ENCODE measurements at regions not wholly inside any gene's neighbourhood (a gene's known extent, or its start where the extent isn't known, plus 50 kb on each side); places are given as distances from the start of the nearest gene placed in this dataset.

DNA sequence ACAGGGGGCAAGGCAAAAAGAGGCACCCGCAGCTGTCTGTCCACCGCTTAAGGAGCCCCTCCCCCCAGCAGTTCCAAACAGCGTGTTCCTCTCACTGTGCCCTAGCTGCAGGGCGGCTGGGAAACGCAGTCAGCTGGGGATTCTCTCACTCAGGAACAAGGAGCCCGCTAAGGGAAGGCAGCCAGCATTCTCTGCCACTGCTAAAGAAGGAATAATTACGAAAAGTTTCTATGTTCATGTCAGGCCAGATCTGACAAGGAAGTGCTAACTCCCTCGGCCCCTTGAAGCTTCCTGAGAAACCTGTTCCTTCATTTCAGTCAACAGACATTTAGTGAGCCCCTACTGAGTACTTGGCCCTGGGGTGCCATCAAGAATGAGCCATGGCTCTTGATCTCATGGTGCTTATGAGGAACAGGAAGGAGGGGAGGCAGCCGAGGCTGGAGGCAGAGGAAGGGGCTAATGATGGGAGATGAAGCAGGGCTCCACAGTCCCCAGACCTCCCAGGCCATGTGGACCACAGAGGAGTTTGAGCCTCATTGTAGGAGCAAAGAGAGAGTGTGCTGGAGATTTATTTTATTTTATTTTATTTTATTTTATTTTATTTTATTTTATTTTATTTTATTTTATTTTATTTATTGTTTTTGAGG lies 101.7 kb upstream of the PMEPA1 start:
- H2AK9ac ChIP-seq (replicated peaks; ENCODE audit: low read depth, low read length, poor library complexity), result no peak overlapping the region
- H2BK5ac ChIP-seq (ENCODE audit: low read depth, low read length, poor library complexity, severe bottlenecking), result no peak overlapping the region
- intact Hi-C loops (cut with micrococcal nuclease), result no loop called here
- H3K27me3 ChIP-seq (ENCODE audit: control insufficient read depth, insufficient read depth, low read length), result peaks cover 16% of the 10 kb centered on the region
- H3K9ac ChIP-seq (ENCODE audit: low read depth, low read length), result no peak overlapping the region
- no peak overlapping the region for H2BK120ac ChIP-seq (ENCODE audit: low read depth, low read length)
- TF ChIP-seq CEBPB (IDR thresholded peaks at IDR 0.05; ENCODE audit: low read depth, low read length) (no peak), MAZ (IDR thresholded peaks at IDR 0.05; ENCODE audit: borderline replicate concordance, low read depth, low read length) (no peak), BHLHE40 (IDR thresholded peaks at IDR 0.05; ENCODE audit: low read depth, low read length) (no peak), FOS (IDR thresholded peaks at IDR 0.05; ENCODE audit: low read depth, low read length) (no peak), RAD21 (IDR thresholded peaks at IDR 0.05; ENCODE audit: low read length) (no peak), USF2 (IDR thresholded peaks at IDR 0.05; ENCODE audit: low read depth, low read length) (no peak), NFE2L2 (IDR thresholded peaks at IDR 0.05; ENCODE audit: low read depth, low read length) (no peak), MXI1 (IDR thresholded peaks at IDR 0.05; ENCODE audit: borderline replicate concordance, low read depth, low read length) (no peak), POLR2A (IDR thresholded peaks at IDR 0.05; ENCODE audit: low read depth, low read length) (no peak)
- TF ChIP-seq, protein P1, sequence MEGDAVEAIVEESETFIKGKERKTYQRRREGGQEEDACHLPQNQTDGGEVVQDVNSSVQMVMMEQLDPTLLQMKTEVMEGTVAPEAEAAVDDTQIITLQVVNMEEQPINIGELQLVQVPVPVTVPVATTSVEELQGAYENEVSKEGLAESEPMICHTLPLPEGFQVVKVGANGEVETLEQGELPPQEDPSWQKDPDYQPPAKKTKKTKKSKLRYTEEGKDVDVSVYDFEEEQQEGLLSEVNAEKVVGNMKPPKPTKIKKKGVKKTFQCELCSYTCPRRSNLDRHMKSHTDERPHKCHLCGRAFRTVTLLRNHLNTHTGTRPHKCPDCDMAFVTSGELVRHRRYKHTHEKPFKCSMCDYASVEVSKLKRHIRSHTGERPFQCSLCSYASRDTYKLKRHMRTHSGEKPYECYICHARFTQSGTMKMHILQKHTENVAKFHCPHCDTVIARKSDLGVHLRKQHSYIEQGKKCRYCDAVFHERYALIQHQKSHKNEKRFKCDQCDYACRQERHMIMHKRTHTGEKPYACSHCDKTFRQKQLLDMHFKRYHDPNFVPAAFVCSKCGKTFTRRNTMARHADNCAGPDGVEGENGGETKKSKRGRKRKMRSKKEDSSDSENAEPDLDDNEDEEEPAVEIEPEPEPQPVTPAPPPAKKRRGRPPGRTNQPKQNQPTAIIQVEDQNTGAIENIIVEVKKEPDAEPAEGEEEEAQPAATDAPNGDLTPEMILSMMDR (conservative IDR thresholded peaks at IDR 0.05; ENCODE audit: low read depth, low read length), result no peak
- no peak overlapping the region for H4K5ac ChIP-seq (ENCODE audit: low read depth, low read length)
- H2BK20ac ChIP-seq (ENCODE audit: low read depth, low read length), result no peak overlapping the region
- no peak overlapping the region for H3K4ac ChIP-seq (ENCODE audit: low read depth, low read length)
- H3K79me1 ChIP-seq (ENCODE audit: low read depth in 1 of 2, low read length in 2 of 2), result no peaks in the 10 kb centered on the region
- BruUV-seq (replicated peaks), result no TSS peak
- H4K20me1 ChIP-seq (ENCODE audit: insufficient read depth, low read length), result no peaks in the 10 kb centered on the region
- no peak overlapping the region for H3K56ac ChIP-seq (ENCODE audit: extremely low read depth, insufficient read depth, low read length)
- CTCF ChIA-PET, result no interaction called here
- POLR2A ChIA-PET (ENCODE audit: unreplicated experiment), result no interaction called here
- H3K9me3 ChIP-seq (ENCODE audit: control insufficient read depth, insufficient read depth, low read length), result no peaks in the 10 kb centered on the region
- dilution Hi-C loops (cut with HindIII; ENCODE audit: low sequenced_read_pairs, unreplicated experiment), result no loop called here
- H2AFZ ChIP-seq (replicated peaks; ENCODE audit: low read length, poor library complexity), result peak overlapping the region; percentile 78
- H3K23ac ChIP-seq (ENCODE audit: low read depth, low read length), result no peak overlapping the region
- H4K91ac ChIP-seq (ENCODE audit: insufficient read depth, low read depth, low read length), result no peak overlapping the region
- no peak overlapping the region for H2BK15ac ChIP-seq (ENCODE audit: low read depth, low read length)
- no peaks in the 10 kb centered on the region for H3K36me3 ChIP-seq (ENCODE audit: control insufficient read depth, insufficient read depth, low read length)
- H3K4me3 ChIP-seq (ENCODE audit: insufficient read depth, low read depth, low read length), result no peak overlapping the region
- H3K4me2 ChIP-seq (ENCODE audit: low read depth, low read length), result no peak overlapping the region
- H4K8ac ChIP-seq (ENCODE audit: low read depth in 2 of 2, low read length in 2 of 2), result no peak overlapping the region
- H3K9me1 ChIP-seq (ENCODE audit: insufficient read depth, low read length), result no peaks in the 10 kb centered on the region
- no peak overlapping the region for H2AK5ac ChIP-seq (ENCODE audit: low read depth, low read length)
- no peak for DNase-seq
- H3K18ac ChIP-seq (ENCODE audit: low read depth, low read length), result no peak overlapping the region
- H3K4me1 ChIP-seq (ENCODE audit: control insufficient read depth, insufficient read depth, low read length), result no peaks in the 10 kb centered on the region
- H3K27ac ChIP-seq (ENCODE audit: insufficient read depth, low read length), result no peak overlapping the region
- in situ Hi-C loops (cut with MboI; ENCODE audit: low sequenced_read_pairs), result no loop called here
- ATAC-seq (ENCODE audit: low read depth), result no peak
- WGBS, 2 experiments (ENCODE audit: extremely low coverage in 2 of 2, insufficient read length in 1 of 2), result no CpG with 5 or more reads among the region's 9 CpGs
- no peak overlapping the region for H3K14ac ChIP-seq (replicated peaks; ENCODE audit: low read depth, low read length)

Data from IMR-90 (cell line).